ENCODE measurements at regions not wholly inside any gene's neighbourhood (a gene's known extent, or its start where the extent isn't known, plus 50 kb on each side); places are given as distances from the start of the nearest gene placed in this dataset.
"Not testable (repeated sequence)": the region's sequence is repeated elsewhere in the genome, so short reads cannot be mapped to it uniquely, and the experiment has no call there.

- no peaks in the 10 kb centered on the region for H3K4me1 Mint-ChIP-seq (ENCODE audit: low read depth)
- H3K27ac Mint-ChIP-seq, result no peak overlapping the region
- ATAC-seq (replicated peaks in 1 of 2), result no peak
- H3K36me3 Mint-ChIP-seq (ENCODE audit: insufficient read depth in 2 of 2), result no peaks in the 10 kb centered on the region
- H3K27me3 Mint-ChIP-seq (ENCODE audit: low read depth), result no peaks in the 10 kb centered on the region
- no peaks in the 10 kb centered on the region for H3K9me3 Mint-ChIP-seq
- no peak for DNase-seq
- H3K4me3 Mint-ChIP-seq, result no peak overlapping the region
Observed at GRCh38 chr2:187642498-187642897, 88.3 kb upstream of the TFPI start.

GRCh38 chr2:187644486-187644885 lies 90.3 kb upstream of the TFPI start:
- Mint-ChIP-seq H3K4me3 (no peak overlapping the region), H3K9me3 (no peaks in the 10 kb centered on the region), H3K4me1 (ENCODE audit: low read depth) (no peaks in the 10 kb centered on the region), H3K36me3 (ENCODE audit: insufficient read depth in 2 of 2) (no peaks in the 10 kb centered on the region), H3K27ac (no peak overlapping the region), H3K27me3 (ENCODE audit: low read depth) (no peaks in the 10 kb centered on the region)
- DNase-seq, result no peak
- ATAC-seq (replicated peaks in 1 of 2), result no peak

GRCh38 chr2:187644981-187645380 lies 90.7 kb upstream of the TFPI start:
- Mint-ChIP-seq H3K27me3 (ENCODE audit: low read depth) (no peaks in the 10 kb centered on the region), H3K9me3 (no peaks in the 10 kb centered on the region), H3K4me3 (no peak overlapping the region), H3K4me1 (ENCODE audit: low read depth) (no peaks in the 10 kb centered on the region), H3K36me3 (ENCODE audit: insufficient read depth in 2 of 2) (no peaks in the 10 kb centered on the region), H3K27ac (no peak overlapping the region)
- ATAC-seq (replicated peaks in 1 of 2) (no peak), DNase-seq (no peak)

GRCh38 chr2:187646556-187646955 lies 92.3 kb upstream of the TFPI start:
- Mint-ChIP-seq H3K27ac (no peak overlapping the region), H3K36me3 (ENCODE audit: insufficient read depth in 2 of 2) (no peaks in the 10 kb centered on the region), H3K9me3 (no peaks in the 10 kb centered on the region), H3K4me3 (no peak overlapping the region), H3K27me3 (ENCODE audit: low read depth) (no peaks in the 10 kb centered on the region), H3K4me1 (ENCODE audit: low read depth) (no peaks in the 10 kb centered on the region)
- DNase-seq, result no peak
- no peak for ATAC-seq (replicated peaks in 1 of 2)

- Mint-ChIP-seq H3K27ac (no peak overlapping the region), H3K4me3 (no peak overlapping the region), H3K9me3 (no peaks in the 10 kb centered on the region), H3K27me3 (ENCODE audit: low read depth) (no peaks in the 10 kb centered on the region), H3K36me3 (ENCODE audit: insufficient read depth in 2 of 2) (no peaks in the 10 kb centered on the region), H3K4me1 (ENCODE audit: low read depth) (no peaks in the 10 kb centered on the region)
- DNase-seq (no peak), ATAC-seq (replicated peaks in 1 of 2) (no peak)
Observed at GRCh38 chr2:187654535-187654934, 100.3 kb upstream of the TFPI start.

GRCh38 chr2:187655001-187655400 lies 100.8 kb upstream of the TFPI start:
- Mint-ChIP-seq H3K36me3 (ENCODE audit: insufficient read depth in 2 of 2) (no peaks in the 10 kb centered on the region), H3K27ac (no peak overlapping the region), H3K9me3 (no peaks in the 10 kb centered on the region), H3K4me1 (ENCODE audit: low read depth) (no peaks in the 10 kb centered on the region), H3K27me3 (ENCODE audit: low read depth) (no peaks in the 10 kb centered on the region), H3K4me3 (no peak overlapping the region)
- DNase-seq, result no peak
- no peak for ATAC-seq (replicated peaks in 1 of 2)

GRCh38 chr2:187656123-187656522 lies 101.9 kb upstream of the TFPI start:
- no peak for ATAC-seq (replicated peaks in 1 of 2)
- no peaks in the 10 kb centered on the region for H3K36me3 Mint-ChIP-seq (ENCODE audit: insufficient read depth in 2 of 2)
- DNase-seq, result no peak
- no peaks in the 10 kb centered on the region for H3K4me1 Mint-ChIP-seq (ENCODE audit: low read depth)
- H3K27me3 Mint-ChIP-seq (ENCODE audit: low read depth), result no peaks in the 10 kb centered on the region
- no peak overlapping the region for H3K4me3 Mint-ChIP-seq
- peaks cover 3% of the 10 kb centered on the region in 2 donors for H3K9me3 Mint-ChIP-seq
- no peak overlapping the region for H3K27ac Mint-ChIP-seq

- peaks cover 3% of the 10 kb centered on the region in 2 donors for H3K9me3 Mint-ChIP-seq
- H3K4me1 Mint-ChIP-seq (ENCODE audit: low read depth), result no peaks in the 10 kb centered on the region
- no peaks in the 10 kb centered on the region for H3K27me3 Mint-ChIP-seq (ENCODE audit: low read depth)
- no peak for DNase-seq
- no peaks in the 10 kb centered on the region for H3K36me3 Mint-ChIP-seq (ENCODE audit: insufficient read depth in 2 of 2)
- ATAC-seq (replicated peaks in 1 of 2), result no peak
- no peak overlapping the region for H3K4me3 Mint-ChIP-seq
- H3K27ac Mint-ChIP-seq, result no peak overlapping the region
Observed at GRCh38 chr2:187658952-187659525, 104.8 kb upstream of the TFPI start.

- not testable (repeated sequence) for H3K9me3 Mint-ChIP-seq; H3K4me1 Mint-ChIP-seq (ENCODE audit: low read depth); H3K27ac Mint-ChIP-seq; DNase-seq; H3K27me3 Mint-ChIP-seq (ENCODE audit: low read depth); ATAC-seq (replicated peaks in 1 of 2); H3K4me3 Mint-ChIP-seq; H3K36me3 Mint-ChIP-seq (ENCODE audit: insufficient read depth in 2 of 2)
Observed at GRCh38 chr2:187676050-187676449, 121.8 kb upstream of the TFPI start.

- Mint-ChIP-seq H3K9me3 (peaks cover 0 to under 1% of the 10 kb centered on the region in 2 donors), H3K4me1 (ENCODE audit: low read depth) (no peaks in the 10 kb centered on the region), H3K27me3 (ENCODE audit: low read depth) (no peaks in the 10 kb centered on the region), H3K4me3 (no peak overlapping the region), H3K36me3 (ENCODE audit: insufficient read depth in 2 of 2) (no peaks in the 10 kb centered on the region), H3K27ac (no peak overlapping the region)
- ATAC-seq (replicated peaks in 1 of 2) (no peak), DNase-seq (no peak)
Observed at GRCh38 chr2:187679454-187679853, 125.2 kb upstream of the TFPI start.

- no peaks in the 10 kb centered on the region for H3K27me3 Mint-ChIP-seq (ENCODE audit: low read depth)
- no peaks in the 10 kb centered on the region for H3K36me3 Mint-ChIP-seq (ENCODE audit: insufficient read depth in 2 of 2)
- H3K27ac Mint-ChIP-seq, result no peak overlapping the region
- no peaks in the 10 kb centered on the region for H3K4me1 Mint-ChIP-seq (ENCODE audit: low read depth)
- no peak overlapping the region for H3K4me3 Mint-ChIP-seq
- no peak for ATAC-seq (replicated peaks in 1 of 2)
- H3K9me3 Mint-ChIP-seq, result no peaks in the 10 kb centered on the region
- DNase-seq, result no peak
Observed at GRCh38 chr2:187684174-187684573, 129.9 kb upstream of the TFPI start.

- H3K4me1 Mint-ChIP-seq (ENCODE audit: low read depth), result no peaks in the 10 kb centered on the region
- H3K4me3 Mint-ChIP-seq, result no peak overlapping the region
- ATAC-seq (replicated peaks in 1 of 2) (no peak), DNase-seq (no peak)
- peaks cover 2 to 4% of the 10 kb centered on the region in 2 donors for H3K9me3 Mint-ChIP-seq
- no peak overlapping the region for H3K27ac Mint-ChIP-seq
- H3K36me3 Mint-ChIP-seq (ENCODE audit: insufficient read depth in 2 of 2), result no peaks in the 10 kb centered on the region
- no peaks in the 10 kb centered on the region for H3K27me3 Mint-ChIP-seq (ENCODE audit: low read depth)
Observed at GRCh38 chr2:187686416-187687024, 132.3 kb upstream of the TFPI start.

GRCh38 chr2:187687585-187687984 lies 133.3 kb upstream of the TFPI start:
- Mint-ChIP-seq H3K27me3 (ENCODE audit: low read depth) (no peaks in the 10 kb centered on the region), H3K4me1 (ENCODE audit: low read depth) (no peaks in the 10 kb centered on the region), H3K4me3 (no peak overlapping the region), H3K27ac (no peak overlapping the region), H3K9me3 (peaks cover 2 to 4% of the 10 kb centered on the region in 2 donors), H3K36me3 (ENCODE audit: insufficient read depth in 2 of 2) (no peaks in the 10 kb centered on the region)
- ATAC-seq (replicated peaks in 1 of 2) (no peak), DNase-seq (no peak)

GRCh38 chr2:187689372-187689771 lies 135.1 kb upstream of the TFPI start:
- Mint-ChIP-seq H3K4me1 (ENCODE audit: low read depth) (no peaks in the 10 kb centered on the region), H3K27me3 (ENCODE audit: low read depth) (no peaks in the 10 kb centered on the region), H3K9me3 (peaks cover 2 to 4% of the 10 kb centered on the region in 2 donors), H3K4me3 (no peak overlapping the region), H3K36me3 (ENCODE audit: insufficient read depth in 2 of 2) (no peaks in the 10 kb centered on the region), H3K27ac (no peak overlapping the region)
- DNase-seq (no peak), ATAC-seq (replicated peaks in 1 of 2) (no peak)
